Endothelial cell of umbilical vein (primary cell): ENCODE measurements at regions not wholly inside any gene's neighbourhood (a gene's known extent, or its start where the extent isn't known, plus 50 kb on each side); places are given as distances from the start of the nearest gene placed in this dataset.

Experiments used
- BruUV-seq: library from RNA; stranded (reverse); fragments of 400-500 nt; replicated peaks from 2 replicates; lab custom pipeline; 2021; lab: Mats Ljungman, UMichigan
- CTCF ChIA-PET: fragments of 300-600, 350-600 bp; sonication (Branson Sonifier 250); formaldehyde crosslinking; loops from one replicate; lab custom pipeline; 2021; ENCODE audit warnings: antibody characterized with exemption, inconsistent platforms; lab: Charles Lee
- POLR2A ChIA-PET: fragments of 300-600, 350-600 bp; sonication (Branson Sonifier 250); formaldehyde crosslinking; loops from one replicate; lab custom pipeline; 2021; ENCODE audit warnings: antibody characterized with exemption, inconsistent platforms; lab: Charles Lee
- DNase-seq: peaks from one replicate; pipeline ENCODE4 v3.0.0-alpha.2; 2011; ENCODE audit warnings: low read depth, low spot score
- FAIRE-seq: peaks from 2 replicates; lab custom pipeline; 2011; peaks lifted over from hg19 to GRCh38; lab: Jason Lieb, UNC
- H2AFZ ChIP-seq: 2 replicates; pipeline ENCODE4 v1.6.0; 2012; ENCODE audit warnings: low read depth, low read length, control low read depth, inconsistent platforms
- H3K27ac ChIP-seq: 2 replicates; pipeline ENCODE4 v1.5.1; 2011; ENCODE audit warnings: low read depth, mild to moderate bottlenecking, control low read depth, low read length, moderate library complexity; ENCODE audit not compliant: insufficient read depth
- H3K27me3 ChIP-seq, 2 experiments: 2 replicates each; pipeline versions ENCODE4 v1.6.0 to v1.6.1; 2011; ENCODE audit warnings: low read length in 2 of 2, mixed read lengths in 1 of 2; ENCODE audit not compliant: control insufficient read depth in 2 of 2, insufficient read depth in 2 of 2
- H3K36me3 ChIP-seq, 2 experiments: 2 replicates in 1 of 2; 3 replicates in 1 of 2; pipeline ENCODE4 v1.5.1; 2011; ENCODE audit warnings: low read length in 2 of 2, mild to moderate bottlenecking in 1 of 2, moderate library complexity in 1 of 2; ENCODE audit not compliant: control insufficient read depth in 2 of 2, insufficient read depth in 2 of 2; ENCODE audit errors: extremely low read depth in 1 of 2
- H3K4me1 ChIP-seq: 3 replicates; pipeline ENCODE4 v1.5.1; 2011; ENCODE audit warnings: mild to moderate bottlenecking, low read length; ENCODE audit not compliant: control insufficient read depth, insufficient read depth; ENCODE audit errors: extremely low read depth
- H3K4me2 ChIP-seq: 2 replicates; pipeline ENCODE4 v1.6.1; 2011; ENCODE audit warnings: low read length, control low read depth, mixed read lengths; ENCODE audit not compliant: insufficient read depth
- H3K4me3 ChIP-seq, 3 experiments: fragments of 200-600 bp in 1 of 3; sonication (generic), shearing (Covaris generic) in 1 of 3; replicated peaks in 1 of 3; 2 replicates each; pipeline ENCODE4 v1.5.1; 2011 to 2016; ENCODE audit warnings: control low read depth in 3 of 3, low read length in 3 of 3, mild to moderate bottlenecking in 2 of 3, inconsistent platforms in 1 of 3, low read depth in 1 of 3, moderate library complexity in 1 of 3; ENCODE audit not compliant: insufficient read depth in 1 of 3
- H3K79me2 ChIP-seq: 2 replicates; pipeline ENCODE4 v1.6.0; 2012; ENCODE audit warnings: low read length, inconsistent platforms; ENCODE audit not compliant: control insufficient read depth, insufficient read depth
- H3K9ac ChIP-seq: replicated peaks from 2 replicates; pipeline ENCODE3; 2011; ENCODE audit warnings: low read length, control low read depth; ENCODE audit not compliant: insufficient read depth; ENCODE audit errors: extremely low read depth
- H3K9me1 ChIP-seq: replicated peaks from 3 replicates; pipeline ENCODE4 v1.6.0; 2011; ENCODE audit warnings: mild to moderate bottlenecking, low read length; ENCODE audit not compliant: control insufficient read depth, insufficient read depth; ENCODE audit errors: extremely low read depth
- H3K9me3 ChIP-seq: replicated peaks from 2 replicates; pipeline ENCODE4 v1.5.1; 2012; ENCODE audit warnings: low read length, inconsistent platforms; ENCODE audit not compliant: control insufficient read depth, insufficient read depth
- H4K20me1 ChIP-seq: replicated peaks from 2 replicates; pipeline ENCODE3; 2011; ENCODE audit warnings: mild to moderate bottlenecking, low read length; ENCODE audit not compliant: control insufficient read depth, insufficient read depth; ENCODE audit errors: extremely low read depth
- EZH2 ChIP-seq: IDR thresholded peaks from 2 replicates; pipeline ENCODE4 v1.6.1; 2012; ENCODE audit warnings: borderline replicate concordance, low read depth, mild to moderate bottlenecking, moderate library complexity, low read length, inconsistent platforms; ENCODE audit not compliant: severe bottlenecking
- FOS ChIP-seq: IDR thresholded peaks from 2 replicates; pipeline ENCODE4 v1.6.1; 2011; ENCODE audit warnings: mild to moderate bottlenecking, low read length, moderate library complexity, borderline replicate concordance; ENCODE audit not compliant: insufficient read depth
- GATA2 ChIP-seq: IDR thresholded peaks from 2 replicates; pipeline ENCODE4 v1.7.0; 2011; ENCODE audit warnings: low read depth, mild to moderate bottlenecking, moderate library complexity, mixed read lengths, low read length; ENCODE audit not compliant: insufficient read length, insufficient read depth
- JUN ChIP-seq: IDR thresholded peaks from 2 replicates; pipeline ENCODE4 v1.6.1; 2011; ENCODE audit warnings: borderline replicate concordance, low read depth; ENCODE audit not compliant: insufficient read length, insufficient read depth
- MYC ChIP-seq: IDR thresholded peaks from one replicate; pipeline ENCODE4 v1.6.1; 2011; ENCODE audit warnings: mild to moderate bottlenecking, low read depth, low read length
- POLR2A ChIP-seq: IDR thresholded peaks from 2 replicates; pipeline ENCODE4 v1.6.1; 2012; ENCODE audit warnings: low read depth, mild to moderate bottlenecking, control low read depth, low read length
- POLR2AphosphoS5 ChIP-seq: IDR thresholded peaks from 2 replicates; pipeline ENCODE4 v1.6.1; 2012; ENCODE audit warnings: low read depth, mild to moderate bottlenecking, control low read depth, low read length, moderate library complexity; ENCODE audit not compliant: insufficient read depth
- dilution Hi-C: fragments of 300-500 bp; cut with MboI; formaldehyde crosslinking; loops from one replicate; pipeline ENCODE4 v1.15.0; 2019; ENCODE audit warnings: low sequenced_read_pairs; ENCODE audit not compliant: extremely low pct_ligation_motif_present
- intact Hi-C: fragments of 100-400 bp; cut with micrococcal nuclease; formaldehyde crosslinking; loops from one replicate; pipeline ENCODE4 v1.10.0; 2022
- TF ChIP-seq, protein P1 (sequence below), 2 donors: IDR thresholded peaks; 1 replicate in 1 of 2; 2 replicates in 1 of 2; pipeline ENCODE4 v1.5.1; 2011; ENCODE audit warnings: low read length in 2 of 2, mild to moderate bottlenecking in 2 of 2, moderate library complexity in 2 of 2, control low read depth in 1 of 2, inconsistent platforms in 1 of 2, low read depth in 1 of 2; ENCODE audit not compliant: insufficient read depth in 1 of 2; ENCODE audit errors: extremely low read depth in 1 of 2
- TF ChIP-seq, protein P2 (sequence below): IDR thresholded peaks from 2 replicates; pipeline ENCODE4 v1.6.1; 2011; ENCODE audit not compliant: insufficient read depth, insufficient read length

DNA sequence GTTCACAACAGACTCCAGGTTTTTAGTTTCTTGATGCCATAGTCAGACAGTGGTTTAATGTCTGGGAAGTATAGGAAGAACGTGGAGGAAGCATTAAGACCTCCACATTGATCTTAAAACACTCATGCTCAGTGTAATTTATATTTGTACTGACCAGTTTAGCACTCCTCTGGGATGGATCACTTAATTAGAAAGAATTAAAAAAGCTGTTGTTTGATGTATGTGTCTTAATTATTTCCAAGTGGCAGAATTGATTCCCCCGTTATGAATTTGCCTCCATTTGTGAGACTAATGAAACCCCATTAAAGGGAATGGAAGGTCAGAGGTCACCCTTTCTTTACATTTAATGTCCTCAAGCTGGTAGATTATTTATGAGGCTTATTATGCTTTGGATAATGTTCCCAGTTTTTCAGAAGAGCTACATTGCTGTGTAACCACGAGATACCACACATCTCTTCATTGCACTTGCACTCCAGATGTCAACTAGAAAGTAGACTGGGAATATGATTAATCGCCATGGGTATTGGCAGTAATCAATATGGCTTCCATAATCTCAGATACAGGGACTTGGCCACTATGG is 270.0 kb upstream of the JAG1 start:
- Histone ChIP-seq H3K9me3 (no peaks in the 10 kb centered on the region), H3K79me2 (no peaks in the 10 kb centered on the region), H4K20me1 (no peaks in the 10 kb centered on the region), H3K36me3 (no peaks in the 10 kb centered on the region), H3K4me1 (no peaks in the 10 kb centered on the region), H3K4me2 (no peak overlapping the region), H3K4me3 (no peak overlapping the region), H3K9me1 (no peaks in the 10 kb centered on the region), H3K27ac (no peak overlapping the region), H3K9ac (no peak overlapping the region), H2AFZ (no peak overlapping the region), H3K27me3 (no peaks in the 10 kb centered on the region)
- DNase-seq (no peak), FAIRE-seq (no peak)
- intact Hi-C loops (no loop called here), dilution Hi-C loops (no loop called here)
- no TSS peak for BruUV-seq
- ChIA-PET CTCF (no interaction called here), POLR2A (no interaction called here)
- TF ChIP-seq, protein P1, sequence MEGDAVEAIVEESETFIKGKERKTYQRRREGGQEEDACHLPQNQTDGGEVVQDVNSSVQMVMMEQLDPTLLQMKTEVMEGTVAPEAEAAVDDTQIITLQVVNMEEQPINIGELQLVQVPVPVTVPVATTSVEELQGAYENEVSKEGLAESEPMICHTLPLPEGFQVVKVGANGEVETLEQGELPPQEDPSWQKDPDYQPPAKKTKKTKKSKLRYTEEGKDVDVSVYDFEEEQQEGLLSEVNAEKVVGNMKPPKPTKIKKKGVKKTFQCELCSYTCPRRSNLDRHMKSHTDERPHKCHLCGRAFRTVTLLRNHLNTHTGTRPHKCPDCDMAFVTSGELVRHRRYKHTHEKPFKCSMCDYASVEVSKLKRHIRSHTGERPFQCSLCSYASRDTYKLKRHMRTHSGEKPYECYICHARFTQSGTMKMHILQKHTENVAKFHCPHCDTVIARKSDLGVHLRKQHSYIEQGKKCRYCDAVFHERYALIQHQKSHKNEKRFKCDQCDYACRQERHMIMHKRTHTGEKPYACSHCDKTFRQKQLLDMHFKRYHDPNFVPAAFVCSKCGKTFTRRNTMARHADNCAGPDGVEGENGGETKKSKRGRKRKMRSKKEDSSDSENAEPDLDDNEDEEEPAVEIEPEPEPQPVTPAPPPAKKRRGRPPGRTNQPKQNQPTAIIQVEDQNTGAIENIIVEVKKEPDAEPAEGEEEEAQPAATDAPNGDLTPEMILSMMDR (IDR thresholded peaks at IDR 0.05; ENCODE audit: extremely low read depth in 1 of 2, insufficient read depth in 1 of 2, low read depth in 1 of 2, low read length in 2 of 2), result no peak
- TF ChIP-seq JUN (no peak), MYC (no peak), POLR2A (no peak), FOS (no peak), EZH2 (no peak), POLR2AphosphoS5 (no peak), GATA2 (no peak)
- TF ChIP-seq, protein P2, sequence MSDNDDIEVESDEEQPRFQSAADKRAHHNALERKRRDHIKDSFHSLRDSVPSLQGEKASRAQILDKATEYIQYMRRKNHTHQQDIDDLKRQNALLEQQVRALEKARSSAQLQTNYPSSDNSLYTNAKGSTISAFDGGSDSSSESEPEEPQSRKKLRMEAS, result no peak
